ENCODE measurements at regions not wholly inside any gene's neighbourhood (a gene's known extent, or its start where the extent isn't known, plus 50 kb on each side); places are given as distances from the start of the nearest gene placed in this dataset.

GRCh38 chr3:69435274-69436265, 49.7 kb upstream of the FRMD4B start:
- no peaks in the 10 kb centered on the region for H3K36me3 ChIP-seq
- no peak for TF ChIP-seq POLR2AphosphoS5 (IDR thresholded peaks at IDR 0.05)
- TF ChIP-seq EP300 (IDR thresholded peaks at IDR 0.05) = no peak
- TF ChIP-seq, protein P1, sequence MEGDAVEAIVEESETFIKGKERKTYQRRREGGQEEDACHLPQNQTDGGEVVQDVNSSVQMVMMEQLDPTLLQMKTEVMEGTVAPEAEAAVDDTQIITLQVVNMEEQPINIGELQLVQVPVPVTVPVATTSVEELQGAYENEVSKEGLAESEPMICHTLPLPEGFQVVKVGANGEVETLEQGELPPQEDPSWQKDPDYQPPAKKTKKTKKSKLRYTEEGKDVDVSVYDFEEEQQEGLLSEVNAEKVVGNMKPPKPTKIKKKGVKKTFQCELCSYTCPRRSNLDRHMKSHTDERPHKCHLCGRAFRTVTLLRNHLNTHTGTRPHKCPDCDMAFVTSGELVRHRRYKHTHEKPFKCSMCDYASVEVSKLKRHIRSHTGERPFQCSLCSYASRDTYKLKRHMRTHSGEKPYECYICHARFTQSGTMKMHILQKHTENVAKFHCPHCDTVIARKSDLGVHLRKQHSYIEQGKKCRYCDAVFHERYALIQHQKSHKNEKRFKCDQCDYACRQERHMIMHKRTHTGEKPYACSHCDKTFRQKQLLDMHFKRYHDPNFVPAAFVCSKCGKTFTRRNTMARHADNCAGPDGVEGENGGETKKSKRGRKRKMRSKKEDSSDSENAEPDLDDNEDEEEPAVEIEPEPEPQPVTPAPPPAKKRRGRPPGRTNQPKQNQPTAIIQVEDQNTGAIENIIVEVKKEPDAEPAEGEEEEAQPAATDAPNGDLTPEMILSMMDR (IDR thresholded peaks at IDR 0.05) = no peak
- TF ChIP-seq POLR2A (IDR thresholded peaks at IDR 0.05) = no peak
- 56% methylated on average over 2 of the region's 2 CpGs for WGBS

More at GRCh38 chr3:69435274-69436265, 49.7 kb upstream of the FRMD4B start:
- Histone ChIP-seq H3K27me3 (no peaks in the 10 kb centered on the region), H3K4me1 (peaks cover 4% of the 10 kb centered on the region), H3K4me3 (no peak overlapping the region), H3K9me3 (no peaks in the 10 kb centered on the region), H3K27ac (no peak overlapping the region)
- no peak for DNase-seq (ENCODE audit: low spot score in 2 of 2)
